Lower leg skin (tissue), 4 donors: ENCODE measurements at regions not wholly inside any gene's neighbourhood (a gene's known extent, or its start where the extent isn't known, plus 50 kb on each side); places are given as distances from the start of the nearest gene placed in this dataset.

ENCODE experiments used
- DNase-seq, 2 donors: peaks; one replicate each; pipeline ENCODE4 v3.0.0-alpha.2; 2019; ENCODE audit warnings: low spot score in 2 of 2
- H3K4me3 ChIP-seq: fragments of 200-600 bp; sonication (generic); 2 replicates; pipeline ENCODE4 v1.5.1; 2017; ENCODE audit warnings: mild to moderate bottlenecking, low read depth; ENCODE audit not compliant: poor library complexity, severe bottlenecking
- POLR2A ChIP-seq, 2 donors: fragments of 450-650 bp; IDR thresholded peaks; one replicate each; pipeline ENCODE4 v1.6.1; 2016 to 2017; ENCODE audit warnings: antibody characterized with exemption in 2 of 2, mild to moderate bottlenecking in 1 of 2, moderate library complexity in 1 of 2
- WGBS, 2 donors: methylation state at CpG; one replicate each; pipeline ENCODE4 v1.1.5; 2018; 5-methylcytosine and 5-hydroxymethylcytosine counted together
- intact Hi-C: fragments of 100-400 bp; cut with DNase I; formaldehyde crosslinking; loops from one replicate; pipeline ENCODE4 v1.15.0; 2023; ENCODE audit warnings: low total_unique reads
- TF ChIP-seq, protein P1 (sequence below), 3 donors: fragments of 450-650 bp; IDR thresholded peaks; one replicate each; pipeline ENCODE4 v1.5.1; 2016; ENCODE audit warnings: antibody characterized with exemption in 3 of 3, mild to moderate bottlenecking in 3 of 3, moderate library complexity in 2 of 3

DNA sequence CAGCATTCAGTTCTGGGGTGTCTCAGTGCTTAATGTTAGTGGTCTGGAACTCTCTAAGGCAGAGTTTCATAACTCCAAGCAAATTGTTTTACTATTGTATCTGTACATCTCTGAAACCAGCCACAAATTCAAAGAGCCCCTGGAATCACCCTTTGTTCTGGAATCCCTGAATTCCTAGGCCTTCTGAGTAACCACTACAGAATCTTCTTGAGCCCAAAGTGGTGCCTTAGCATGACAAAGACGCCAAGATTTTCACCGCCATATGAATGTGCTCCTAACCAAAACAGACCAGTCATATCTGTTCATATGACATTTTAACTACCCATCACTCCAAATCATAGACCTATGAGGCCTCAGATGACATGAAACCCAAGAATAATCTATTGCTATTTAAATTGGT lies 668.1 kb downstream of the EPHA4 start:
- DNase-seq: no peak
- TF ChIP-seq, protein P1, sequence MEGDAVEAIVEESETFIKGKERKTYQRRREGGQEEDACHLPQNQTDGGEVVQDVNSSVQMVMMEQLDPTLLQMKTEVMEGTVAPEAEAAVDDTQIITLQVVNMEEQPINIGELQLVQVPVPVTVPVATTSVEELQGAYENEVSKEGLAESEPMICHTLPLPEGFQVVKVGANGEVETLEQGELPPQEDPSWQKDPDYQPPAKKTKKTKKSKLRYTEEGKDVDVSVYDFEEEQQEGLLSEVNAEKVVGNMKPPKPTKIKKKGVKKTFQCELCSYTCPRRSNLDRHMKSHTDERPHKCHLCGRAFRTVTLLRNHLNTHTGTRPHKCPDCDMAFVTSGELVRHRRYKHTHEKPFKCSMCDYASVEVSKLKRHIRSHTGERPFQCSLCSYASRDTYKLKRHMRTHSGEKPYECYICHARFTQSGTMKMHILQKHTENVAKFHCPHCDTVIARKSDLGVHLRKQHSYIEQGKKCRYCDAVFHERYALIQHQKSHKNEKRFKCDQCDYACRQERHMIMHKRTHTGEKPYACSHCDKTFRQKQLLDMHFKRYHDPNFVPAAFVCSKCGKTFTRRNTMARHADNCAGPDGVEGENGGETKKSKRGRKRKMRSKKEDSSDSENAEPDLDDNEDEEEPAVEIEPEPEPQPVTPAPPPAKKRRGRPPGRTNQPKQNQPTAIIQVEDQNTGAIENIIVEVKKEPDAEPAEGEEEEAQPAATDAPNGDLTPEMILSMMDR (IDR thresholded peaks at IDR 0.05): no peak
- TF ChIP-seq POLR2A (IDR thresholded peaks at IDR 0.05): no peak
- WGBS, 2 donors: 91 to 98% methylated on average over 2 of the region's 2 CpGs
- no peak overlapping the region for H3K4me3 ChIP-seq
- intact Hi-C loops: no loop called here

DNA sequence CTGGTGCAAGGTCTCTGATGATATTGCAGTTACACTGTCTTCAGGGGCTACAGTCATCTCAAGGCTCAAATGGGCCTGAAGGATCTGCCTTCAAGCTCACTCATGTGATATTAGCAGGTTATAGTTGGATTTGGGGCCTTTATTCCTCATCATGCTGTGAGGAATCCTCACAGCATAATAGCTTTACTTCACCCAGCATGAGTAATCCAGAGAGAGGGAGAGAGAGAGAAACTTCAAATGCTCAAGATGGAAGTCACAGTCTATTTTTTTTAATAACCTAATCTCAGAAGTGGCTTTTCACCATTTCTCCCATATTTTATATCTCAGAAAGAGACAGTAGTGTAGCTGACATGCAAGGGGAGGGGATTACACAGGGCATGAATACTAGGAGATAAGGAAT lies 658.7 kb downstream of the EPHA4 start:
- intact Hi-C loops: no loop called here
- TF ChIP-seq, protein P1 (IDR thresholded peaks at IDR 0.05): no peak
- TF ChIP-seq POLR2A (IDR thresholded peaks at IDR 0.05): no peak
- no peak for DNase-seq
- H3K4me3 ChIP-seq: no peak overlapping the region

DNA sequence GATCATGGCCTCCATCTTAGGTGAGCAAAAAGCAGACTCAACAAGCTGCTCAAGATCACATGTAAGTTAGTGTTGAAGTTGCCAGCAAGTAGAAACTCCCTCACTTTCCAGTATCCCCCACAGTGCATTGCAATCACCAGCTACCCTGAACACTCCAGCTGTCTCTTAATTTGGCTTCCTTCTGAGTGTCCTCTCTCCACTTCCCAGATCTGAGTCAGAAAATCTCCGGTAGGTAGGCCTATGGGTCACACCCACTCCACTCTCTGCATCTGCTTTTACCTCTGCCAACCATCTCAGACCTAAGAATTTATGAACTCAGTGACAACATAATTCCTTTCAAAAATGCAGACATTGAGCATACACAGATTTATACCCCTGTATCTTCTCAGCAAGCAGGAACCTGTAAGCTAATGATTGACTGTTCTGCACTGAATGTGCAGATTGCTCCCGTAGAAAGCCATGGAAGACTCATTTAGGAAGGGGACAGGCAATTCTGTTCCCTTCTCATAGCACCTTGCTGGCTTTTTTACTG lies 656.9 kb downstream of the EPHA4 start:
- WGBS, 2 donors: 42 to 47% methylated on average over 2 of the region's 2 CpGs
- TF ChIP-seq, protein P1 (IDR thresholded peaks at IDR 0.05): no peak
- TF ChIP-seq POLR2A (IDR thresholded peaks at IDR 0.05): no peak
- intact Hi-C loops: no loop called here
- DNase-seq: no peak
- no peak overlapping the region for H3K4me3 ChIP-seq

DNA sequence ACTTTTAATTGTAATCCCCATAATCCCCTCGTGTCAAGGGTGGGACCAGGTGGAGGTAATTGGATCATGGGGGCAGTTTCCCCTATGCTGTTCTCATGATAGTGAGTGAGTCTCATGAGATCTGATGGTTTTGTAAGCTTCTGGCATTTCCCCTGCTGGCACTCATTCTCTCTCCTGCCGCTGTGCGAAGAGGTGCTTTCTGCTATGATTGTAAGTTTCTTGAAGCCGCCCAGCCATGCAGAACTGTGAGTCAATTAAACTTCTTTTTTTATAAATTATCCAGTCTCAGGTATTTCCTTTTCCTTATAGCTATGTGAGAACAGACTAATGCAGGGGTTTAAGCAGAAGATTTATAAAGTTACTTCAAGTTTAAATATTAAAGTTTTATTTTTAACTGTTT lies 655.2 kb downstream of the EPHA4 start:
- intact Hi-C loops: no loop called here
- no peak for DNase-seq
- TF ChIP-seq POLR2A (IDR thresholded peaks at IDR 0.05): no peak
- TF ChIP-seq, protein P1 (IDR thresholded peaks at IDR 0.05): no peak
- 79 to 98% methylated on average over 4 of the region's 4 CpGs for WGBS, 2 donors
- no peak overlapping the region for H3K4me3 ChIP-seq

DNA sequence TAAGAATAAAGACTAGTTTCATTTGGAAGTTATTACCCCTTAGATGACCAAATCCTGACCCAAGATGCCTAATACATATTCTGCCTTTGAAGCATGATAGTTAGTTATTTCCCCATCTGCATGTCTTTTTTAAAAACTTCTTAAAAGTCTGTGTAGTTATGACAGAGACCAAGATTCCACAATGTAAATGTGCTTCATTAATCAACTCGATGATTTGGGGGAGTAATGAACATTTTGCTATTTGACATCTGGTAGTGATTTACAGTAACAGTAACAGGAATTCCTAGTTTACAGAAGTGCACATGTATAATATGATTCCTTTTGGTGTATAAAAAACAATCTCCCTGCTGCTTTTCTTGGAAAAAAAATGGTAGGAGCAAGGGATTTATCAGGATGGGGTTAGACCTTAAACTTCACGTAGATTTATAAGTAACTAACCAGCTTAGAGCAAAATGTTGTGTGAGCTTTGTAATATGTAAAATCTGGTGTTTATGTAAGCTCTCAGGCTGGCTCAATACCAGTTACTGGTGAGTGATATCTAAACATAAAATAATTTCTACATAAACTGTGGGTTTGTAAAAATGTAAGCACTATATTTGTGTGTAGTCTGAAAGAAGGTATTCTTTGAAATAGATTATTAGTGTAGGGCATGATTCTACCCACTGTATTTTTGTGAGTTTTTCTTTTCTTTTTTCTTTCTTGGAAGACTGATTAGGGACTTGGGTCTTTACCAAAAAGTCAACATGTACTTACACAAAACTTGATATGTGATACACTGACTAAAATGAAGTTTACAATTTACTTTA lies 641.6 kb downstream of the EPHA4 start:
- no peak for TF ChIP-seq POLR2A (IDR thresholded peaks at IDR 0.05)
- TF ChIP-seq, protein P1 (IDR thresholded peaks at IDR 0.05): no peak
- WGBS, 2 donors: 24 to 35% methylated on average over 2 of the region's 2 CpGs
- DNase-seq: no peak
- no peak overlapping the region for H3K4me3 ChIP-seq
- intact Hi-C loops: no loop called here

DNA sequence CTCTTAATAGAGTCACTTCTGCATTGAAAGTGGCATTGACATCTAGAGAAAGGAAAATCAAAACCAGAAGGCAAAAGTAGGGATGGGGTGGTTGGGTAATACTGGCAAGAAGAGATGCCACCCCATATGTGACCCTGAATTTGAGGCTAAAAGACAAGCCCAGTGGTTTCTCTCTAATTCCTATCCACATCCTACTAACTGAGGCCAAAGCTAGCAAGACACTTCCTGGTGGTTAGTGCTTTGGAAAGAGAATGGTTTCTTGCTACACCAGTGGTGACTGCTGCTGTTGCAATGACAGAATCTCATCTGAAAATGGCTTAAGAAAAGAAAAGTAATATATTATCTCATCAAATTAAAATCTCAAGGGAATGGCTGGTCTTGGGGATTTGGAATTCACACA lies 640.6 kb downstream of the EPHA4 start:
- H3K4me3 ChIP-seq: no peak overlapping the region
- intact Hi-C loops: no loop called here
- TF ChIP-seq, protein P1 (IDR thresholded peaks at IDR 0.05): no peak
- no peak for TF ChIP-seq POLR2A (IDR thresholded peaks at IDR 0.05)
- DNase-seq: no peak
